ENCODE measurements at regions not wholly inside any gene's neighbourhood (a gene's known extent, or its start where the extent isn't known, plus 50 kb on each side); places are given as distances from the start of the nearest gene placed in this dataset.

GRCh38 chr18:69328086-69328485, 72.6 kb upstream of the DOK6 start:
- TF ChIP-seq CTCF (IDR thresholded peaks at IDR 0.05; ENCODE audit: low read length): no peak
- TF ChIP-seq EZH2 (optimal IDR thresholded peaks at IDR 0.05; ENCODE audit: low read depth, low read length): no peak
